Neuronal stem cell (in vitro differentiated cells): ENCODE measurements at regions not wholly inside any gene's neighbourhood (a gene's known extent, or its start where the extent isn't known, plus 50 kb on each side); places are given as distances from the start of the nearest gene placed in this dataset.

Experiments used
- DNase-seq: peaks from one replicate; pipeline ENCODE4 v3.0.0-alpha.2; 2013; ENCODE audit warnings: low spot score
- H2AFZ ChIP-seq: one replicate; pipeline ENCODE4 v1.6.1; 2013; ENCODE audit warnings: mild to moderate bottlenecking, low read length, inconsistent platforms
- H2AK5ac ChIP-seq: 2 replicates; pipeline ENCODE4 v1.6.1; 2013; ENCODE audit warnings: low read depth, mild to moderate bottlenecking, inconsistent platforms, low read length, moderate library complexity, mixed read lengths
- H2BK120ac ChIP-seq: 2 replicates; pipeline ENCODE4 v1.6.1; 2013; ENCODE audit warnings: low read depth, mild to moderate bottlenecking, inconsistent platforms, low read length, moderate library complexity, mixed read lengths
- H2BK12ac ChIP-seq: one replicate; pipeline ENCODE4 v1.6.1; 2013; ENCODE audit warnings: low read length, inconsistent platforms
- H2BK15ac ChIP-seq: 2 replicates; pipeline ENCODE4 v1.6.1; 2013; ENCODE audit warnings: mild to moderate bottlenecking, low read length, inconsistent platforms, mixed read lengths
- H2BK5ac ChIP-seq: one replicate; pipeline ENCODE4 v1.6.1; 2013; ENCODE audit warnings: inconsistent platforms, mild to moderate bottlenecking, low read length, moderate library complexity
- H3K14ac ChIP-seq: one replicate; pipeline ENCODE4 v1.6.1; 2013; ENCODE audit warnings: low read length, inconsistent platforms
- H3K18ac ChIP-seq: 2 replicates; pipeline ENCODE4 v1.6.1; 2013; ENCODE audit warnings: low read length, inconsistent platforms
- H3K23ac ChIP-seq: 2 replicates; pipeline ENCODE4 v1.6.1; 2013; ENCODE audit warnings: low read depth, mild to moderate bottlenecking, mixed read lengths, low read length, inconsistent platforms; ENCODE audit not compliant: poor library complexity
- H3K27ac ChIP-seq: replicated peaks from 3 replicates; pipeline ENCODE4 v1.5.1; 2013; ENCODE audit warnings: low read length, inconsistent platforms
- H3K27me3 ChIP-seq, 3 experiments: 2 replicates each; pipeline ENCODE4 v1.6.1; 2013; ENCODE audit warnings: low read length in 3 of 3, mild to moderate bottlenecking in 2 of 3, inconsistent platforms in 1 of 3, low read depth in 1 of 3, mixed read lengths in 1 of 3, moderate library complexity in 1 of 3; ENCODE audit not compliant: control insufficient read depth in 3 of 3, insufficient read depth in 3 of 3
- H3K36me3 ChIP-seq, 2 donors: replicated peaks in 1 of 2; 2 replicates each; pipeline ENCODE4 v1.6.1; 2013; ENCODE audit warnings: low read length in 2 of 2; ENCODE audit not compliant: control insufficient read depth in 2 of 2, insufficient read depth in 2 of 2
- H3K4ac ChIP-seq: 2 replicates; pipeline ENCODE4 v1.6.1; 2013; ENCODE audit warnings: inconsistent platforms, mild to moderate bottlenecking, low read length, moderate library complexity
- H3K4me1 ChIP-seq, 2 donors: 1 replicate in 1 of 2; 2 replicates in 1 of 2; pipeline ENCODE4 v1.6.1; 2013; ENCODE audit warnings: low read length in 2 of 2, low read depth in 1 of 2; ENCODE audit not compliant: control insufficient read depth in 2 of 2, insufficient read depth in 1 of 2
- H3K4me2 ChIP-seq: one replicate; pipeline ENCODE4 v1.6.1; 2013; ENCODE audit warnings: mild to moderate bottlenecking, low read length, inconsistent platforms; ENCODE audit not compliant: insufficient read depth, poor library complexity, severe bottlenecking
- H3K4me3 ChIP-seq, 2 donors: 2 replicates each; pipeline ENCODE4 v1.5.1; 2013; ENCODE audit warnings: low read length in 2 of 2, mild to moderate bottlenecking in 2 of 2, inconsistent platforms in 1 of 2, moderate library complexity in 1 of 2
- H3K79me1 ChIP-seq: one replicate; pipeline ENCODE4 v1.6.1; 2013; ENCODE audit warnings: low read depth, mild to moderate bottlenecking, inconsistent platforms, low read length, moderate library complexity
- H3K9ac ChIP-seq: one replicate; pipeline ENCODE4 v1.6.1; 2013; ENCODE audit warnings: mild to moderate bottlenecking, low read depth, low read length, inconsistent platforms; ENCODE audit not compliant: poor library complexity
- H3K9me3 ChIP-seq, 2 donors: replicated peaks in 1 of 2; 2 replicates each; pipeline versions ENCODE3 to v1.6.1; 2013; ENCODE audit warnings: low read length in 2 of 2, mild to moderate bottlenecking in 2 of 2, inconsistent platforms in 1 of 2, low read depth in 1 of 2, mixed read lengths in 1 of 2, moderate library complexity in 1 of 2; ENCODE audit not compliant: control insufficient read depth in 2 of 2, insufficient read depth in 1 of 2
- H4K8ac ChIP-seq: one replicate; pipeline ENCODE4 v1.6.1; 2013; ENCODE audit warnings: low read depth, mild to moderate bottlenecking, inconsistent platforms, low read length, moderate library complexity
- H4K91ac ChIP-seq: one replicate; pipeline ENCODE4 v1.6.1; 2013; ENCODE audit warnings: low read length, low read depth, mild to moderate bottlenecking, inconsistent platforms; ENCODE audit not compliant: poor library complexity
- WGBS, 2 donors: extraction: QIAGEN DNeasy Blood & Tissue Kit; methylation state at CpG; one replicate each; pipeline ENCODE4 v1.1.7; 2013; ENCODE audit warnings: missing lambda C conversion rate in 2 of 2, mixed read lengths in 1 of 2; ENCODE audit not compliant: insufficient read length in 2 of 2, insufficient replicate concordance in 1 of 2; ENCODE audit errors: extremely low coverage in 2 of 2; 5-methylcytosine and 5-hydroxymethylcytosine counted together

GRCh38 chr15:79380755-79381497 is 51.2 kb upstream of the MINAR1 start:
- no peak overlapping the region for H3K4ac ChIP-seq
- no peak overlapping the region for H3K18ac ChIP-seq
- no peak overlapping the region for H2AFZ ChIP-seq
- no peak overlapping the region for H2BK120ac ChIP-seq
- no peak overlapping the region for H2AK5ac ChIP-seq
- no peak overlapping the region for H3K9ac ChIP-seq
- no peaks in the 10 kb centered on the region for H3K27me3 ChIP-seq
- peaks cover 2 to 3% of the 10 kb centered on the region in 2 donors for H3K9me3 ChIP-seq
- no peak overlapping the region for H2BK5ac ChIP-seq
- H3K4me1 ChIP-seq = no peaks in the 10 kb centered on the region
- no peak overlapping the region for H4K8ac ChIP-seq
- no CpG with 5 or more reads among the region's 4 CpGs for WGBS, 2 donors
- no peak overlapping the region for H3K14ac ChIP-seq
- no peak overlapping the region for H3K27ac ChIP-seq
- no peaks in the 10 kb centered on the region for H3K79me1 ChIP-seq
- peak; percentile 78 for DNase-seq
- no peak overlapping the region for H3K4me2 ChIP-seq
- H2BK12ac ChIP-seq = no peak overlapping the region
- H4K91ac ChIP-seq = no peak overlapping the region
- no peak overlapping the region for H2BK15ac ChIP-seq
- no peaks in the 10 kb centered on the region for H3K36me3 ChIP-seq
- H3K23ac ChIP-seq = no peak overlapping the region
- H3K4me3 ChIP-seq = no peak overlapping the region

DNA sequence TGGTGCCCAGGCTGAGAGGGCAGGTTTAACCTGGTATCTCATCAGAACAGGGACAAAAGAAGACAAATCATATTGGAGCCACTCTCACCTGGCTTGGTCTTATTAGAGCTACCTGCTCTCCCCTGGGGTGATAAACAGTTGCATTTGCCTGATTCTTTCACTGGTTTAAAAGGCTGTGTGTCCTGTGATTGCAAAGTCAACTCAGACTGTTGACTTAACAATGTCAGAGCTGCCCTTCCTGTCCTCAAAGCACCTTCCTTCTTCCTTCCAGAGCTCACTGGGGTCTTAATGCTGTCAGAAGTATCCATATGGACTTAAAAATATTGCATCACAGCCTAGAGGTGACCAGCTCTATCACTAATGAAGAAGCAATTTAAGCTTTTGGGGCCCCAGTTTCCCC is 50.5 kb upstream of the MINAR1 start:
- Histone ChIP-seq H3K18ac (no peak overlapping the region), H2BK15ac (no peak overlapping the region), H4K91ac (no peak overlapping the region), H3K4me1 (no peaks in the 10 kb centered on the region), H3K27me3 (no peaks in the 10 kb centered on the region), H3K27ac (no peak overlapping the region), H3K36me3 (no peaks in the 10 kb centered on the region), H3K23ac (no peak overlapping the region), H4K8ac (no peak overlapping the region), H3K9ac (no peak overlapping the region), H3K79me1 (no peaks in the 10 kb centered on the region), H2AFZ (no peak overlapping the region), H2BK120ac (no peak overlapping the region), H3K4ac (no peak overlapping the region), H2BK12ac (no peak overlapping the region), H3K4me3 (no peak overlapping the region), H2AK5ac (no peak overlapping the region), H3K4me2 (no peak overlapping the region), H2BK5ac (no peak overlapping the region), H3K9me3 (peaks cover 2 to 3% of the 10 kb centered on the region in 2 donors), H3K14ac (no peak overlapping the region)
- no peak for DNase-seq
